GM23338 (cell line): ENCODE measurements at regions not wholly inside any gene's neighbourhood (a gene's known extent, or its start where the extent isn't known, plus 50 kb on each side); places are given as distances from the start of the nearest gene placed in this dataset.

Experiments used
- EZH2 ChIP-seq: fragments of 200-600 bp; sonication (generic); IDR thresholded peaks from one replicate; pipeline ENCODE4 v1.8.0; 2017; ENCODE audit warnings: antibody characterized with exemption, mild to moderate bottlenecking, low read depth; ENCODE audit not compliant: unreplicated experiment
- EZH2phosphoT487 ChIP-seq: fragments of 200-600 bp; sonication (generic); IDR thresholded peaks from one replicate; pipeline ENCODE4 v1.8.1; 2018; ENCODE audit warnings: antibody characterized with exemption; ENCODE audit not compliant: unreplicated experiment
- POLR2AphosphoS5 ChIP-seq: IDR thresholded peaks from 2 replicates; pipeline ENCODE4 v1.6.1; 2016; ENCODE audit warnings: antibody characterized with exemption, low read depth
- TF ChIP-seq, protein P1 (sequence below), 2 experiments: fragments of 200-600 bp in 1 of 2; sonication (generic) in 1 of 2; conservative IDR thresholded peaks; 2 replicates each; pipeline versions ENCODE4 v1.5.1 to v1.6.1; 2016 to 2017; ENCODE audit warnings: antibody characterized with exemption in 2 of 2, low read depth in 2 of 2, mild to moderate bottlenecking in 2 of 2, moderate library complexity in 1 of 2

DNA sequence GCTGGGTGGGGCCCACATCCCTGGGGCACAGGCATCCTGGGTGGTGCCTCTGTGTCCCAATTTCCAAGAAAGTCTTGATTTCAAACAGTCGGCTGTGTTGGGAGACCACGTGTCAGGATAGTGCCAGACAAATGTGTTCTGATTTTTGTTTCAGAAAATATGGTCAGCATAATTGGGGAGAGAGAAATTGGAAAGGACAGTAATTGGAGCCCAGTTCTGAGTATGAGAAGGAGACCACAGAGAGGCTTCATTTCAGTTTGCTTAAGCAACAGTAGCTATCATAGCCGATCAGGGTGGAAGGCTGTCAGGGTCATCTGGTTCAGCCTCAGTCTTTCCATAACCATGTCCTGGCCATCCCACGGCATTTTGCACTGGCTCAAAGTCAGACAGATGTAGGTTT, 220.7 kb downstream of the CDC5L start:
- TF ChIP-seq EZH2 (no peak), EZH2phosphoT487 (no peak), POLR2AphosphoS5 (no peak)
- TF ChIP-seq, protein P1, sequence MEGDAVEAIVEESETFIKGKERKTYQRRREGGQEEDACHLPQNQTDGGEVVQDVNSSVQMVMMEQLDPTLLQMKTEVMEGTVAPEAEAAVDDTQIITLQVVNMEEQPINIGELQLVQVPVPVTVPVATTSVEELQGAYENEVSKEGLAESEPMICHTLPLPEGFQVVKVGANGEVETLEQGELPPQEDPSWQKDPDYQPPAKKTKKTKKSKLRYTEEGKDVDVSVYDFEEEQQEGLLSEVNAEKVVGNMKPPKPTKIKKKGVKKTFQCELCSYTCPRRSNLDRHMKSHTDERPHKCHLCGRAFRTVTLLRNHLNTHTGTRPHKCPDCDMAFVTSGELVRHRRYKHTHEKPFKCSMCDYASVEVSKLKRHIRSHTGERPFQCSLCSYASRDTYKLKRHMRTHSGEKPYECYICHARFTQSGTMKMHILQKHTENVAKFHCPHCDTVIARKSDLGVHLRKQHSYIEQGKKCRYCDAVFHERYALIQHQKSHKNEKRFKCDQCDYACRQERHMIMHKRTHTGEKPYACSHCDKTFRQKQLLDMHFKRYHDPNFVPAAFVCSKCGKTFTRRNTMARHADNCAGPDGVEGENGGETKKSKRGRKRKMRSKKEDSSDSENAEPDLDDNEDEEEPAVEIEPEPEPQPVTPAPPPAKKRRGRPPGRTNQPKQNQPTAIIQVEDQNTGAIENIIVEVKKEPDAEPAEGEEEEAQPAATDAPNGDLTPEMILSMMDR (conservative IDR thresholded peaks at IDR 0.05; ENCODE audit: low read depth in 2 of 2): no peak
